ENCODE measurements at regions not wholly inside any gene's neighbourhood (a gene's known extent, or its start where the extent isn't known, plus 50 kb on each side); places are given as distances from the start of the nearest gene placed in this dataset.

- TF ChIP-seq POLR2A (IDR thresholded peaks at IDR 0.05) (no peak), POLR2AphosphoS5 (IDR thresholded peaks at IDR 0.05) (no peak), EP300 (IDR thresholded peaks at IDR 0.05) (no peak)
- TF ChIP-seq, protein P1, sequence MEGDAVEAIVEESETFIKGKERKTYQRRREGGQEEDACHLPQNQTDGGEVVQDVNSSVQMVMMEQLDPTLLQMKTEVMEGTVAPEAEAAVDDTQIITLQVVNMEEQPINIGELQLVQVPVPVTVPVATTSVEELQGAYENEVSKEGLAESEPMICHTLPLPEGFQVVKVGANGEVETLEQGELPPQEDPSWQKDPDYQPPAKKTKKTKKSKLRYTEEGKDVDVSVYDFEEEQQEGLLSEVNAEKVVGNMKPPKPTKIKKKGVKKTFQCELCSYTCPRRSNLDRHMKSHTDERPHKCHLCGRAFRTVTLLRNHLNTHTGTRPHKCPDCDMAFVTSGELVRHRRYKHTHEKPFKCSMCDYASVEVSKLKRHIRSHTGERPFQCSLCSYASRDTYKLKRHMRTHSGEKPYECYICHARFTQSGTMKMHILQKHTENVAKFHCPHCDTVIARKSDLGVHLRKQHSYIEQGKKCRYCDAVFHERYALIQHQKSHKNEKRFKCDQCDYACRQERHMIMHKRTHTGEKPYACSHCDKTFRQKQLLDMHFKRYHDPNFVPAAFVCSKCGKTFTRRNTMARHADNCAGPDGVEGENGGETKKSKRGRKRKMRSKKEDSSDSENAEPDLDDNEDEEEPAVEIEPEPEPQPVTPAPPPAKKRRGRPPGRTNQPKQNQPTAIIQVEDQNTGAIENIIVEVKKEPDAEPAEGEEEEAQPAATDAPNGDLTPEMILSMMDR (IDR thresholded peaks at IDR 0.05), result no peak
Observed at GRCh38 chr6:119966484-119966883, 616.9 kb upstream of the MAN1A1 start.

Measured in sigmoid colon (tissue), 4 donors.